ENCODE measurements at regions not wholly inside any gene's neighbourhood (a gene's known extent, or its start where the extent isn't known, plus 50 kb on each side); places are given as distances from the start of the nearest gene placed in this dataset.

GRCh38 chr3:124461126-124461525 lies 269.1 kb upstream of the UMPS start:
- intact Hi-C loops (cut with DNase I), result no loop called here
- DNase-seq (ENCODE audit: missing footprints), result no peak
- no peak for ATAC-seq

- intact Hi-C loops (cut with DNase I), result no loop called here
- ATAC-seq (no peak), DNase-seq (ENCODE audit: missing footprints) (no peak)
Observed at GRCh38 chr3:124461838-124462632, 268.2 kb upstream of the UMPS start.

GRCh38 chr3:124463234-124463633 lies 267.0 kb upstream of the UMPS start:
- intact Hi-C loops (cut with DNase I), result no loop called here
- ATAC-seq (no peak), DNase-seq (ENCODE audit: missing footprints) (no peak)

- intact Hi-C loops (cut with DNase I), result loop anchor here (1.0 to 5.0 kb wide), 2 partner anchors 117 to 451 kb away; no protein-coding TSS in a partner anchor
- no peak for DNase-seq (ENCODE audit: missing footprints)
- no peak for ATAC-seq
Observed at GRCh38 chr3:124467980-124468902, 262.0 kb upstream of the UMPS start.

GRCh38 chr3:124469555-124469954 lies 260.7 kb upstream of the UMPS start:
- ATAC-seq, result no peak
- DNase-seq (ENCODE audit: missing footprints), result no peak
- intact Hi-C loops (cut with DNase I), result loop anchor here (5.0 kb wide), 1 partner anchor 452 kb away; no protein-coding TSS in a partner anchor

- DNase-seq (ENCODE audit: missing footprints) (no peak), ATAC-seq (no peak)
- intact Hi-C loops (cut with DNase I), result no loop called here
Observed at GRCh38 chr3:124478830-124479229, 251.4 kb upstream of the UMPS start.

GRCh38 chr3:124483915-124484470 lies 246.3 kb upstream of the UMPS start:
- intact Hi-C loops (cut with DNase I), result no loop called here
- ATAC-seq (no peak), DNase-seq (ENCODE audit: missing footprints) (no peak)

- intact Hi-C loops (cut with DNase I), result no loop called here
- DNase-seq (ENCODE audit: missing footprints) (no peak), ATAC-seq (no peak)
Observed at GRCh38 chr3:124486324-124486723, 243.9 kb upstream of the UMPS start.

- intact Hi-C loops (cut with DNase I), result no loop called here
- no peak for ATAC-seq
- DNase-seq (ENCODE audit: missing footprints), result no peak
Observed at GRCh38 chr3:124489506-124489905, 240.7 kb upstream of the UMPS start.

GRCh38 chr3:124491098-124491497 lies 239.2 kb upstream of the UMPS start:
- intact Hi-C loops (cut with DNase I), result no loop called here
- ATAC-seq (no peak), DNase-seq (ENCODE audit: missing footprints) (no peak)

GRCh38 chr3:124491875-124492274 lies 238.4 kb upstream of the UMPS start:
- ATAC-seq, result no peak
- DNase-seq (ENCODE audit: missing footprints), result no peak
- intact Hi-C loops (cut with DNase I), result loop anchor here (2.0 kb wide), 1 partner anchor 59 kb away; no protein-coding TSS in a partner anchor

GRCh38 chr3:124492824-124493223 lies 237.4 kb upstream of the UMPS start:
- ATAC-seq (no peak), DNase-seq (ENCODE audit: missing footprints) (no peak)
- intact Hi-C loops (cut with DNase I), result loop anchor here (2.0 kb wide), 1 partner anchor 58 kb away; no protein-coding TSS in a partner anchor

- DNase-seq (ENCODE audit: missing footprints), result no peak
- no peak for ATAC-seq
- intact Hi-C loops (cut with DNase I), result no loop called here
Observed at GRCh38 chr3:124496061-124496460, 234.2 kb upstream of the UMPS start.

GRCh38 chr3:124497487-124497886 lies 232.8 kb upstream of the UMPS start:
- intact Hi-C loops (cut with DNase I), result no loop called here
- ATAC-seq (no peak), DNase-seq (ENCODE audit: missing footprints) (no peak)

- intact Hi-C loops (cut with DNase I), result no loop called here
- no peak for DNase-seq (ENCODE audit: missing footprints)
- no peak for ATAC-seq
Observed at GRCh38 chr3:124498891-124499290, 231.4 kb upstream of the UMPS start.

GRCh38 chr3:124504332-124505059 lies 225.8 kb upstream of the UMPS start:
- ATAC-seq (peak; percentile 74), DNase-seq (ENCODE audit: missing footprints) (no peak)
- intact Hi-C loops (cut with DNase I), result no loop called here

- intact Hi-C loops (cut with DNase I), result no loop called here
- no peak for ATAC-seq
Observed at GRCh38 chr3:124509884-124510283, 220.4 kb upstream of the UMPS start.

GRCh38 chr3:124510290-124510689 lies 220.0 kb upstream of the UMPS start:
- intact Hi-C loops (cut with DNase I), result no loop called here
- ATAC-seq, result no peak

More at GRCh38 chr3:124509884-124510283, 220.4 kb upstream of the UMPS start:
- DNase-seq (ENCODE audit: missing footprints), result no peak

More at GRCh38 chr3:124510290-124510689, 220.0 kb upstream of the UMPS start:
- no peak for DNase-seq (ENCODE audit: missing footprints)
